ENCODE measurements at regions not wholly inside any gene's neighbourhood (a gene's known extent, or its start where the extent isn't known, plus 50 kb on each side); places are given as distances from the start of the nearest gene placed in this dataset.

DNA sequence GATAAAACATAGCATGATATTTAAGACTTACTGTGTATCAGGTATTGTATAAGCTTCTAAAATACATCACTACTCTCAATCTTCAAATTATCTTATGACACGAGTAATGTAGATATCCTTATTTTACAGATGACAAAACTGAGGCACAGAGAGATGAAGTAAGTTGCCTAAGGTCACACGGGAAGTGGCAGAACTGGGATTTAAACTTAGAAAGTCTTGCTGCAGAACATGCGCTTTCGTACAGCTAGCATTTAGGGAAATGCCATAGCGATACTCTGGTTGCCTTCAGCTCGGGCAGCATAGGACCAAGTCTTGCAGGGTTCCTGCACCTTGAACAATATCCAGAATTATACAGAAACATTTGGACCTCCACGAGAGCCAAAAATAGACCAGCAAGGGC, 162.4 kb downstream of the BRMS1L start:
- TF ChIP-seq EZH2 (IDR thresholded peaks at IDR 0.05; ENCODE audit: insufficient read depth, poor library complexity, severe bottlenecking) (no peak), EZH2phosphoT487 (IDR thresholded peaks at IDR 0.05; ENCODE audit: insufficient read depth, low read depth) (no peak)

Data from GM23248 (cell line).